ENCODE measurements at regions not wholly inside any gene's neighbourhood (a gene's known extent, or its start where the extent isn't known, plus 50 kb on each side); places are given as distances from the start of the nearest gene placed in this dataset.

DNA sequence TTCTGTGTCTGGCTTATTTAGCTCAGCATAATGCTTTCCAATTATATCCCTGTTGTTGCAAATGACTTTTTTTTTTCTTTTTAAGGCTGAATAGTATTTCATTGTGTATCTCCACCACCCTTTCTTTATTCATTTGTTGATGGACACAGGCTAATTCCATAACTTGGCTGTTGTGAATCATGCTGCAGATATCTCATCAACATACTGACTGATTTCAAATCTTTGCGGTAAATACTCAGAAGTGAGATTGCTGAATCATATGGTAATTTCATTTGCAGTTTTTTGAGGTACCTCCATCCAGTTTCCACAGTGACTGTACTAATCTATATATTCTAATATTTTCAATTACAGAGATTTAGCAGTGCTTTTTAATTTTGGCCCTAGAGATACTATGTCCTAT is 266.2 kb downstream of the TMX3 start:
- in situ Hi-C loops (cut with HindIII; ENCODE audit: low pct_unique_long_range_greater_than_20kb, low sequenced_read_pairs): no loop called here
- TF ChIP-seq JUND (IDR thresholded peaks at IDR 0.05; ENCODE audit: low read depth): no peak
- no peak for DNase-seq (ENCODE audit: low read depth in 1 of 2, low spot score in 1 of 2)

DNA sequence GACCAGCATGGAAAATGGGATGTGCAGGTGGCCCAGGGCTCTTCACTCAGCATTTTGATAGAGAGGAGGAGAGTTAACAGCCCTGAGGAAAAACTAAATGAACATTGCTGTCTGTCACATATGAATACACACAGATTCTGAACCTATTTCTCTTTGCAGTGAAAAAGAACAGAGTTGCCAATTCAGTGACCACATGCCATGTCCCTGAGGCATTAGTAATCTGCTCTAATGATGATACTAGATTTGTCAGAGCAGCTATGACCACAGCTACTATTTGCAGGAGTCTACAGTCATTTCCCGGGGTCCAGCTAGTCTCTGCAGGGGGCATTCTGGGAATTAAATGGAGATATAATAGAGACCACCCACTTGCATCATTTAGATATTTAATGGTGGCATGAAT is 267.6 kb downstream of the TMX3 start:
- in situ Hi-C loops (cut with HindIII; ENCODE audit: low pct_unique_long_range_greater_than_20kb, low sequenced_read_pairs): no loop called here
- no peak for TF ChIP-seq JUND (IDR thresholded peaks at IDR 0.05; ENCODE audit: low read depth)
- no peak for DNase-seq (ENCODE audit: low read depth in 1 of 2, low spot score in 1 of 2)

DNA sequence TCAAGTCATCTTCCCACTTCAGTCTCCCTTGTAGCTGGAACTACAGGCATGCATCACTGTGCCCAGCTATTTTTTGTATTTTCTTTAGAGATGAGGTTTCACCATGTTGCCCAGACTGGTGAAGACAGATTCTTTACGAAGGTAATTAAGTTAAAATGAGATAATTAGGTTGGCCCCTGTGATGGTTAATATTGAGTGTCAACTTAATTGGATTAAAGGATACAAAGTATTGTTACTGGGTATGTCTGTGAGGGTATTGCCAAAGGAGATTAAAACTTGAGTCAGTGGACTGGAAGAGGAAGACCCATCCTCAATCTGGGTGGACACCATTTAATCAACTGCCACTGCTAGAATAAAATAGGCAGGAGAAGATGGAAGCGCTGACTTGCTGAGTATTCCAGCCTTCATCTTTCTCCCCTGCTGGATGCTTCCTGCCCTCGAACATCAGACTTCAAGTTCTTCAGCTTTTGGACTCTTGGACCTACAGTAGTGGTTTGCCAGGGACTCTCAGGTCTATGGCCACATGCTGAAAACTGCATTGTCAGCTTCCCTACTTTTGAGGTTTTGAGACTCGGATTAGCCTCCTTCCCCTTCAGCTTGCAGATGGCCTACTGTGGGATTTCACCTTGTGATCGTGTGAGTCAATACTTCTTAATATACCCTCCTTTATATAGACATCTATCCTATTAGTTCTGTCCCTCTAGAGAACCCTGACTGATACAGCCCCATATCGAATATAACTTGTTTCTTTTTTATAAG is 269.1 kb downstream of the TMX3 start:
- no peak for DNase-seq (ENCODE audit: low read depth in 1 of 2, low spot score in 1 of 2)
- TF ChIP-seq JUND (IDR thresholded peaks at IDR 0.05; ENCODE audit: low read depth): no peak
- in situ Hi-C loops (cut with HindIII; ENCODE audit: low pct_unique_long_range_greater_than_20kb, low sequenced_read_pairs): no loop called here

DNA sequence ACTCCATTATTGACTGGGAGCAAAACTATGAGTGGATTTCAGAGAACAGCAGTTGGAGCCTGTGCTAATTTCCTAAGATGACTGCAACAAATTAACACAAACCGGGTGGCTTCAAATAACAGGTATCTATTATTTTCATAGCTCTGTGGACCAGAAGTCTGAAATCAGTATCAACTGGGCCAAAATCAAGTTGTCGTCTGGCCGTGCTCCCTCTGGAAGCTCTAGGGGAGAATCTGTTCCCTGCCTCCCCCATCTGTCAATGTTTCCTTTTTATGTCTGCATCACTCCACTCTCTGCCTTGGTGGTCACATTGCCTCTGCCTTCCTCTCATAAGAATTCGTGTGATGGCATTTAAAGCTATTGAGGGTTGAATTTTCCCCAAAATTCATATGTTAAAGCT is 269.8 kb downstream of the TMX3 start:
- TF ChIP-seq JUND (IDR thresholded peaks at IDR 0.05; ENCODE audit: low read depth): no peak

DNA sequence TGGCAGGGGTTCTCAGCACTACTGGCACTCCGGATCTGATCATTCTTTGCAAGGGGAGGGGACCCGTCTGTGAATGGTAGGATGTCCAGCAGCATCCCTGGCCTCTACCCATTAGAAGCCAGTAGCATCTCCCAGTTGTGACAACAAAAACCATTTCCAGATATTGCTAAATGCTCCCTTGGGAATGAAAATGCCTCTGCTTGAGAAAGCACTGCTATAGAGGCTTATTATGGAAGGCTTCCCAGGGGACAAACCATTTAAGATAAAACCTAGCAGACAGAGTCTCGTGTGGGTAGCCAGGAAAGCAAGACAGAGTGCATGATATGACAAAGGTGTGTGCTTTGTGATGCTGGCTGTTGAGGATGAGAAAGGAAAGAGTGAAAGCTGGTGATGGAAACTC is 273.7 kb downstream of the TMX3 start:
- no peak for DNase-seq (ENCODE audit: low read depth in 1 of 2, low spot score in 1 of 2)
- in situ Hi-C loops (cut with HindIII; ENCODE audit: low pct_unique_long_range_greater_than_20kb, low sequenced_read_pairs): no loop called here
- TF ChIP-seq JUND (IDR thresholded peaks at IDR 0.05; ENCODE audit: low read depth): no peak

More for the DNA sequence above, 269.8 kb downstream of the TMX3 start:
- DNase-seq (ENCODE audit: low read depth in 1 of 2, low spot score in 1 of 2): no peak
- in situ Hi-C loops (cut with HindIII; ENCODE audit: low pct_unique_long_range_greater_than_20kb, low sequenced_read_pairs): no loop called here

DNA sequence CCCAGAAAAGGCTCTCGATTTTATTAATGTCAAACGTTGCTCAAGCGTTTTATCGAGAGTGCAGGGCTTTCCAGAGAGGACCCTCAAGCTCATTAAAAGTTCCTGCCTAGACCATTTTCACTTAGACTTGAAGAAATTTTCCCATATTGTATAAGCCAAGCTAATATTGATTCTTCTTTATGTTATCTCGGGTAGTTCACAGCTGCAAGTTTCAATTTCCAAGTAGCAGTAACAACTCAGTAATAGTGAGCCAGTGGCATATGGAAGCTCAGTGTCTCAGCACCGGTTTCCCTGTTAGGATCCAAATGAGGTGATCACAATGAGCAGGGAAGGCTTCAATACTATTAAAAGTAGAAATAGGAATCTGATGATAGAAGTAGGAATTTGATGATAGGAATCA is 274.5 kb downstream of the TMX3 start:
- in situ Hi-C loops (cut with HindIII; ENCODE audit: low pct_unique_long_range_greater_than_20kb, low sequenced_read_pairs): no loop called here
- TF ChIP-seq JUND (IDR thresholded peaks at IDR 0.05; ENCODE audit: low read depth): no peak
- no peak for DNase-seq (ENCODE audit: low read depth in 1 of 2, low spot score in 1 of 2)

DNA sequence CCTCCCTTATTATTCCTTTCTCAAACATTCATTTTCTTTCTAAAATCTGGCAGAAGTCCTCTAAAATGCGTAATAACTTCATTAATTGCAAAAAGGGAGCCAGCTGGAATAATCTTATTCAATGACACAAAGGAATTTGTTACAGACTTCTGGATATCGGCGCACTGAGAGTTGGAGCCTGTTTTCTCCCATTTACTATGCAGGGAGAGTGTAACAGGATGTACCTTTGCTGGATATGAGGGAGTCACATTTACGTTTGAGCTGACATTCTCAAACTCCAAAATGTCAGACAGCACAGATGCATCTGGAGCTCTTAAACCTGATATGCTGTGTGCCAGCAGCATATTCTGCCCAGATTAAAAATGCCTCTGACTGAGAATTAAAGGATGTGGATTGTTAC is 275.3 kb downstream of the TMX3 start:
- in situ Hi-C loops (cut with HindIII; ENCODE audit: low pct_unique_long_range_greater_than_20kb, low sequenced_read_pairs): no loop called here

DNA sequence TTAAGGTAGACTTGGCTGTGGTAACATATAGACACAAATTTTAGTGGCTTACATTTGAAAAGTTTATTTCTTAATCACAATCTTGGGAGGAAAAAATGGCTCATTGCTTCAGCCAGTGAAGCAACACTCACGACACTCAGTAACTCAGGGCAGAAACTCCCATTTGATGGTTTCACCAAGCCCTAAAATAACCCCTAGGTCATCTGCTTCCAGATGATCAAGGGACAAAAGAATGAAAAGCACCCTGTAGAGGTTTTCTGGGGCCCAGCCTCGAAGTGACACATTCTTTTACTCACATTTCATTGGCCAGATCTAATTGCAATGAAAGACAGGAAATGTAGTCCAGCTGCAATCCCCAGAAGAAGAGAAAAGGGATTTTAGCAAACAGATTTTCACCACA is 275.9 kb downstream of the TMX3 start:
- TF ChIP-seq JUND (IDR thresholded peaks at IDR 0.05; ENCODE audit: low read depth): no peak
- DNase-seq (ENCODE audit: low read depth in 1 of 2, low spot score in 1 of 2): no peak
- in situ Hi-C loops (cut with HindIII; ENCODE audit: low pct_unique_long_range_greater_than_20kb, low sequenced_read_pairs): no loop called here

More for the DNA sequence above, 275.3 kb downstream of the TMX3 start:
- no peak for TF ChIP-seq JUND (IDR thresholded peaks at IDR 0.05; ENCODE audit: low read depth)
- DNase-seq (ENCODE audit: low read depth in 1 of 2, low spot score in 1 of 2): no peak

DNA sequence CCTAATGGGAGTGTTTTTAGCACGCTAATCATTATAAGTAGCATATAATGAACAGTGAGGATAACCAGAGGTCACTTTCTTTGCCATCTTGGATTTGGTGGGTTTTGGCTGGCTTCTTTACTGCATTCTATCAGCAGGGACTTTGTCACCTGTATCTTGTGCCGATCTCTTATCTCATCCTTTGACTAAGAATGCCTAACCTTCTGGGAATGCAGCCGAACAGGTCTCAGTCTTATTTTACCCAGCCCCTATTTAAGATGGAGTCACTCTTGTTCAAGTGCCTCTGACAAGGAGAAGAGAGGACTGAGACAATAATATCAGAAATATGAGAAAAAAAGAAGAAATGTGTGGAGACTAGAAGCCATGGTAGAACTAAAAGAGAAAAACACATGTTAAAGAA is 276.4 kb downstream of the TMX3 start:
- TF ChIP-seq JUND (IDR thresholded peaks at IDR 0.05; ENCODE audit: low read depth): no peak
- in situ Hi-C loops (cut with HindIII; ENCODE audit: low pct_unique_long_range_greater_than_20kb, low sequenced_read_pairs): no loop called here
- DNase-seq (ENCODE audit: low read depth in 1 of 2, low spot score in 1 of 2): no peak

DNA sequence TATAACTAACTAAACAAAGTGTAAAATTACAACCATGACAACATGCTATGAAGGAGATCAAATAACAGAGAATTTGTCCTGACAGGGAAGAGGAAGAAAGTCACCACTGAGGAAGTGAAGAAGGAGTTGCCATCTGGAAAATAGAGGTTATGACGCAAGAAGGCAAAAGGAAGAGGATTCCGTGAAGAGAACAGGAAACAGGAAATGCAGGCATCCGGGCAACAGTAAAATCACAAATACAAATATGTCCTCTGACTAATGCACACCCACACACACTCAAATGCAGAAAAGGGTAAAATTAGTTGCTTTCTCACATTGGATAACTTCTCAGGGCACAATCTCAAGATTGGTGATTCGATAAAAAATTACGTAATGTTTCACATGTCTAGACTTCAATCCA is 278.4 kb downstream of the TMX3 start:
- in situ Hi-C loops (cut with HindIII; ENCODE audit: low pct_unique_long_range_greater_than_20kb, low sequenced_read_pairs): no loop called here
- no peak for DNase-seq (ENCODE audit: low read depth in 1 of 2, low spot score in 1 of 2)
- TF ChIP-seq JUND (IDR thresholded peaks at IDR 0.05; ENCODE audit: low read depth): no peak

DNA sequence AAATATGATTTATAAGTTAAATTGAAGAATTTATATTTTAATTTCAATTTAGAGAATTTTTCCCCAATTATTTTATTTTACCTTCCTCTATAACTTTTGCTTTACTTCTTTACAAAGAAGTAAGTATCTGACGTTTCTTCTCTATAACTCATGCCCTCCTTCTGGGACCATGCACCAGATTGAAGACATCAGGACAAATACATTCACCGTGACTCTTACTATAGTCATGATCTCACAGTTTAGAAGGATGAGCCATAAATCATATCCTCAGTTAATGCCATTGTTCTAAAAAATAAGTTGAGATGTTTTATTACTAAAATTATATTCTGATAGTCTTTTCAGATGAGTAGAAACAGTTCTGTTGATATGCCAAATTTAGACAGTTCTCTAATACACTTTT is 279.3 kb downstream of the TMX3 start:
- no peak for TF ChIP-seq JUND (IDR thresholded peaks at IDR 0.05; ENCODE audit: low read depth)
- in situ Hi-C loops (cut with HindIII; ENCODE audit: low pct_unique_long_range_greater_than_20kb, low sequenced_read_pairs): no loop called here
- no peak for DNase-seq (ENCODE audit: low read depth in 1 of 2, low spot score in 1 of 2)

DNA sequence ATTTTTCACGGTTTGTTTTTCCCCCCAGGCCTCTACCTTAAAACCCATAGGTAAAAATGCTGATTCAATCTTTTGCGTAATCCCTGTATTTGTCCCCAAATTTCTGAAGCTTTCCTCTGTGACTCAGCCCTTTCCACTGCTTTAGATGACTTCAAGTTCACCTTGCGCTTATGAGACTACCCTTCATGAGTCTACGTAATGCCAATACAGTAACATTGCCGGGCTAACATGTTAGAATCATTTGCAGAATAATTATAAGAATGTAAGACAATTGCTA is 283.0 kb downstream of the TMX3 start:
- DNase-seq (ENCODE audit: low read depth in 1 of 2, low spot score in 1 of 2): no peak
- TF ChIP-seq JUND (IDR thresholded peaks at IDR 0.05; ENCODE audit: low read depth): no peak
- in situ Hi-C loops (cut with HindIII; ENCODE audit: low pct_unique_long_range_greater_than_20kb, low sequenced_read_pairs): no loop called here

DNA sequence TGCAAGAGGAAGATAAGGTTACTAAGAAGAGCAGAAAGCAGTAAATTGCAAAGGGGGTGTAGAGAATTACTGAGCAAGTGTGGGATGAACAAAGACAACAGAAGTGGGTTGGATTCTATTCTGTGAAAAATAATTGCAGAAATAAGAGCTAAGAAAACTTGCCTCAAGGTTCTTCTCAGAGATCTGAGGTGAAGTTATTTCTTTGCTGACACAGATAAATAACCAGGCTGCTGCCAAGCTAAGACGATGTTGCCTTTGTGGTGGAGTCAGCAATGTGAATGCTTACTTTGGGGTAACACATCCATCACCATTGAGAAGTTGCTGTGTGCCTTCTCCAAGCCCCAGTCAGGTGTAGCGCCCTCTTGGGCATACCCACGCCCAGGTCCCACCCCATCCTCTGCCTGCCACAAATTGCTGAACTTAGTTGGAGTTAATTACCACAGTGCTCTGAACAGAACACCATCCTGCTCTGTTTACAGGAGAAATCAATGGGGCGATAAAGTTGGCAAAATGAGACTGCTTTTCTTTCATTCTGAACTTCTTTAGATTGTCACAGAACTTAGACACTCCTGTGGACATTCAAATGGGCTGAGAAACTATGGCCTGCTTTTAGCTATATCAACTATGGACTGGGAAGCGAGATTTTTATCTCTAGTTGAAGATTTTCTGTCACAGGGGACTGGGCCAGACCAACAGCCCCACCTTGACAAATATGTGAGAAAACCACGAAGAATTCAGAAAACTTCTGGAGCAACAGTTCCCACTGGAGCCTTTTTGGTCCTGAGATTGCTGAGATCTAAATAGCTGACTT is 283.6 kb downstream of the TMX3 start:
- no peak for DNase-seq (ENCODE audit: low read depth in 1 of 2, low spot score in 1 of 2)
- no peak for TF ChIP-seq JUND (IDR thresholded peaks at IDR 0.05; ENCODE audit: low read depth)
- in situ Hi-C loops (cut with HindIII; ENCODE audit: low pct_unique_long_range_greater_than_20kb, low sequenced_read_pairs): no loop called here
